KMS-11 (cell line): ENCODE measurements at regions not wholly inside any gene's neighbourhood (a gene's known extent, or its start where the extent isn't known, plus 50 kb on each side); places are given as distances from the start of the nearest gene placed in this dataset.

Experiments
- H2AFZ ChIP-seq: fragments of 200-600 bp; sonication (generic); 2 replicates; pipeline ENCODE4 v1.6.1; 2016; ENCODE audit warnings: antibody characterized with exemption, mixed run types, low read depth
- H3K27ac ChIP-seq: fragments of 200-600 bp; sonication (generic); 2 replicates; pipeline ENCODE4 v1.6.1; 2016; ENCODE audit warnings: mild to moderate bottlenecking, mixed run types
- H3K27me3 ChIP-seq: fragments of 200-600 bp; sonication (generic); 2 replicates; pipeline ENCODE4 v1.6.1; 2017; ENCODE audit warnings: mild to moderate bottlenecking, low read depth, mixed run types, moderate library complexity; ENCODE audit not compliant: insufficient read depth
- H3K36me3 ChIP-seq: fragments of 200-600 bp; sonication (generic); 2 replicates; pipeline ENCODE4 v1.6.1; 2017; ENCODE audit warnings: mild to moderate bottlenecking, mixed run types; ENCODE audit not compliant: insufficient read depth
- H3K4me1 ChIP-seq: fragments of 200-600 bp; sonication (generic); 2 replicates; pipeline ENCODE4 v1.6.1; 2016; ENCODE audit warnings: mild to moderate bottlenecking, low read depth, mixed run types; ENCODE audit not compliant: poor library complexity, severe bottlenecking
- H3K4me2 ChIP-seq: fragments of 200-600 bp; sonication (generic); 2 replicates; pipeline ENCODE4 v1.7.0; 2016; ENCODE audit warnings: mild to moderate bottlenecking, mixed run types
- H3K4me3 ChIP-seq: fragments of 200-600 bp; sonication (generic); IDR thresholded peaks from 2 replicates; pipeline ENCODE4 v1.6.1; 2017; ENCODE audit warnings: low read depth, low read length, mixed read lengths; ENCODE audit not compliant: insufficient read depth
- H3K79me2 ChIP-seq: fragments of 200-600 bp; sonication (generic); 2 replicates; pipeline ENCODE4 v1.6.1; 2016; ENCODE audit warnings: low read depth, mixed run types; ENCODE audit not compliant: insufficient read depth
- H3K9ac ChIP-seq: fragments of 200-600 bp; sonication (generic); 2 replicates; pipeline ENCODE4 v1.6.1; 2016; ENCODE audit warnings: mild to moderate bottlenecking, mixed run types
- H4K20me1 ChIP-seq: fragments of 200-600 bp; sonication (generic); 2 replicates; pipeline ENCODE4 v1.6.1; 2016; ENCODE audit warnings: mild to moderate bottlenecking, mixed run types; ENCODE audit not compliant: insufficient read depth
- CTCF ChIP-seq: fragments of 200-600 bp; sonication (generic); conservative IDR thresholded peaks from 2 replicates; pipeline ENCODE4 v1.6.1; 2017; ENCODE audit warnings: low read depth, mild to moderate bottlenecking, antibody characterized with exemption, low read length, moderate library complexity, mixed read lengths

GRCh38 chr20:57993716-57994431 lies 234.6 kb downstream of the ANKRD60 start:
- Histone ChIP-seq H3K4me1 (no peaks in the 10 kb centered on the region), H3K36me3 (no peaks in the 10 kb centered on the region), H3K4me2 (no peak overlapping the region), H3K79me2 (no peaks in the 10 kb centered on the region), H3K9ac (no peak overlapping the region), H3K27ac (no peak overlapping the region), H2AFZ (no peak overlapping the region), H4K20me1 (no peaks in the 10 kb centered on the region), H3K27me3 (peaks cover 35% of the 10 kb centered on the region; the same call in 1 of the 2 replicates), H3K4me3 (no peak overlapping the region)
- TF ChIP-seq CTCF, result no peak

GRCh38 chr20:57991211-57991881 lies 237.1 kb downstream of the ANKRD60 start:
- no peaks in the 10 kb centered on the region for H3K79me2 ChIP-seq
- H3K4me3 ChIP-seq, result no peak overlapping the region
- no peaks in the 10 kb centered on the region for H3K36me3 ChIP-seq
- no peaks in the 10 kb centered on the region for H4K20me1 ChIP-seq
- H3K4me2 ChIP-seq, result no peak overlapping the region
- no peak overlapping the region for H3K27ac ChIP-seq
- H3K4me1 ChIP-seq, result no peaks in the 10 kb centered on the region
- H3K27me3 ChIP-seq, result peaks cover 35% of the 10 kb centered on the region; the same call in 1 of the 2 replicates
- no peak for TF ChIP-seq CTCF
- no peak overlapping the region for H2AFZ ChIP-seq
- no peak overlapping the region for H3K9ac ChIP-seq

GRCh38 chr20:57990396-57990987 lies 238.0 kb downstream of the ANKRD60 start:
- no peak overlapping the region for H3K27ac ChIP-seq
- no peak overlapping the region for H3K4me3 ChIP-seq
- peaks cover 33% of the 10 kb centered on the region; the same call in 1 of the 2 replicates for H3K27me3 ChIP-seq
- no peak overlapping the region for H3K9ac ChIP-seq
- no peaks in the 10 kb centered on the region for H3K79me2 ChIP-seq
- no peaks in the 10 kb centered on the region for H3K4me1 ChIP-seq
- TF ChIP-seq CTCF, result no peak
- H3K36me3 ChIP-seq, result no peaks in the 10 kb centered on the region
- H3K4me2 ChIP-seq, result no peak overlapping the region
- no peak overlapping the region for H2AFZ ChIP-seq
- H4K20me1 ChIP-seq, result no peaks in the 10 kb centered on the region

- H3K79me2 ChIP-seq, result no peaks in the 10 kb centered on the region
- no peak overlapping the region for H2AFZ ChIP-seq
- no peaks in the 10 kb centered on the region for H3K36me3 ChIP-seq
- no peak overlapping the region for H3K27ac ChIP-seq
- H3K9ac ChIP-seq, result no peak overlapping the region
- H3K4me3 ChIP-seq, result no peak overlapping the region
- H3K4me1 ChIP-seq, result no peaks in the 10 kb centered on the region
- no peak for TF ChIP-seq CTCF
- H3K27me3 ChIP-seq, result peaks cover 27% of the 10 kb centered on the region; the same call in 1 of the 2 replicates
- H3K4me2 ChIP-seq, result no peak overlapping the region
- H4K20me1 ChIP-seq, result no peaks in the 10 kb centered on the region
Observed at GRCh38 chr20:57988828-57989227, 239.6 kb downstream of the ANKRD60 start.
